Omental fat pad (tissue), 3 donors: ENCODE measurements at regions not wholly inside any gene's neighbourhood (a gene's known extent, or its start where the extent isn't known, plus 50 kb on each side); places are given as distances from the start of the nearest gene placed in this dataset.

ENCODE experiments used
- ATAC-seq: fragments of 150-250 bp; one replicate; pipeline ENCODE4 v1.9.1; 2016; ENCODE audit warnings: mild to moderate bottlenecking, moderate library complexity; ENCODE audit not compliant: low FRiP score
- DNase-seq: peaks from one replicate; pipeline ENCODE4 v3.0.0-alpha.2; 2019; ENCODE audit warnings: low spot score
- CTCF ChIP-seq, 3 donors: fragments of 450-650 bp; IDR thresholded peaks; one replicate each; pipeline ENCODE4 v1.5.1; 2016 to 2017; ENCODE audit warnings: antibody characterized with exemption in 3 of 3, mild to moderate bottlenecking in 3 of 3, moderate library complexity in 2 of 3

GRCh38 chr10:69703766-69704630 lies 74.0 kb downstream of the FAM241B start:
- DNase-seq (no peak), ATAC-seq (no peak)
- TF ChIP-seq CTCF (IDR thresholded peaks at IDR 0.05), result no peak

GRCh38 chr10:69709366-69709941 lies 79.4 kb downstream of the FAM241B start:
- no peak for DNase-seq

GRCh38 chr10:69710008-69710888 lies 80.2 kb downstream of the FAM241B start:
- ATAC-seq (no peak), DNase-seq (no peak)
- no peak for TF ChIP-seq CTCF (IDR thresholded peaks at IDR 0.05)

More at GRCh38 chr10:69709366-69709941, 79.4 kb downstream of the FAM241B start:
- ATAC-seq, result no peak
- TF ChIP-seq CTCF (IDR thresholded peaks at IDR 0.05), result no peak

- no peak for DNase-seq
- no peak for TF ChIP-seq CTCF (IDR thresholded peaks at IDR 0.05)
- no peak for ATAC-seq
Observed at GRCh38 chr10:69712342-69712741, 82.3 kb downstream of the FAM241B start.

- DNase-seq, result no peak
- ATAC-seq, result no peak
- no peak for TF ChIP-seq CTCF (IDR thresholded peaks at IDR 0.05)
Observed at GRCh38 chr10:69714572-69714971, 84.5 kb downstream of the FAM241B start.

- no peak for DNase-seq
- ATAC-seq, result no peak
- TF ChIP-seq CTCF (IDR thresholded peaks at IDR 0.05), result no peak
Observed at GRCh38 chr10:69715156-69715898, 85.3 kb downstream of the FAM241B start.
